AG09309 (cell line): ENCODE measurements at regions not wholly inside any gene's neighbourhood (a gene's known extent, or its start where the extent isn't known, plus 50 kb on each side); places are given as distances from the start of the nearest gene placed in this dataset.

Experiments
- DNase-seq: peaks from one replicate; pipeline ENCODE4 v3.0.0-alpha.2; 2010; ENCODE audit warnings: low read depth
- H3K4me3 ChIP-seq: 2 replicates; pipeline ENCODE4 v1.5.1; 2011; ENCODE audit warnings: mild to moderate bottlenecking, low read depth, low read length, moderate library complexity; ENCODE audit not compliant: control insufficient read depth
- TF ChIP-seq, protein P1 (sequence below): IDR thresholded peaks from 2 replicates; pipeline ENCODE4 v1.5.1; 2011; ENCODE audit warnings: mild to moderate bottlenecking, low read depth, low read length, inconsistent platforms; ENCODE audit not compliant: insufficient read depth, control insufficient read depth; ENCODE audit errors: missing control alignments

DNA sequence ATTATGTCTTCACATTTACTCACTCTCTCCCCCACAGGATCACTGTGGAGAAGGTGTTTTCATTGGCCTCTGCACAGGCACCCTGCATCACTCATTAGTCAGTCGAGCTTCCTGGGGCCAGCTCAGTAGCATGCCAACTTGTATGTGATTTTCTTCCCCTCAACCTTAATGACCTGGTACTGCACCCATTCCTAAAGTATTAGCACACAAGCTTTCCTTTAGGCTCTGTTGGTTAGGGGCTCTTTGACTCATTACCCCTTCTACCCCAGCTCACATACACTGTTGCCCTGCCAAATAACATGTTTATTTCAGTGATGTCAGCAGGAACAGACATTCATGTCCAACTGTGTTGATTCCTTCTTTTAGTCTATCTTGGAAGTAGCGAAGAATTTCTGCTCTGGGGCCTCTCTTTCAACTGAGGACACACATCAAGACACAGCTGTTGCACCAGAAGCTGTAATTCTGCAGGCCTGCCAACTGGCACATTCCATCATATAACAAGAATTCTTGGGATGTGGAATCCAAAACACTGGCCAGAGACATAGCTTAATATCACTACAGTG, 603.5 kb upstream of the ADAMTS5 start:
- TF ChIP-seq, protein P1, sequence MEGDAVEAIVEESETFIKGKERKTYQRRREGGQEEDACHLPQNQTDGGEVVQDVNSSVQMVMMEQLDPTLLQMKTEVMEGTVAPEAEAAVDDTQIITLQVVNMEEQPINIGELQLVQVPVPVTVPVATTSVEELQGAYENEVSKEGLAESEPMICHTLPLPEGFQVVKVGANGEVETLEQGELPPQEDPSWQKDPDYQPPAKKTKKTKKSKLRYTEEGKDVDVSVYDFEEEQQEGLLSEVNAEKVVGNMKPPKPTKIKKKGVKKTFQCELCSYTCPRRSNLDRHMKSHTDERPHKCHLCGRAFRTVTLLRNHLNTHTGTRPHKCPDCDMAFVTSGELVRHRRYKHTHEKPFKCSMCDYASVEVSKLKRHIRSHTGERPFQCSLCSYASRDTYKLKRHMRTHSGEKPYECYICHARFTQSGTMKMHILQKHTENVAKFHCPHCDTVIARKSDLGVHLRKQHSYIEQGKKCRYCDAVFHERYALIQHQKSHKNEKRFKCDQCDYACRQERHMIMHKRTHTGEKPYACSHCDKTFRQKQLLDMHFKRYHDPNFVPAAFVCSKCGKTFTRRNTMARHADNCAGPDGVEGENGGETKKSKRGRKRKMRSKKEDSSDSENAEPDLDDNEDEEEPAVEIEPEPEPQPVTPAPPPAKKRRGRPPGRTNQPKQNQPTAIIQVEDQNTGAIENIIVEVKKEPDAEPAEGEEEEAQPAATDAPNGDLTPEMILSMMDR = no peak
- no peak overlapping the region for H3K4me3 ChIP-seq
- peak; percentile 84 for DNase-seq

DNA sequence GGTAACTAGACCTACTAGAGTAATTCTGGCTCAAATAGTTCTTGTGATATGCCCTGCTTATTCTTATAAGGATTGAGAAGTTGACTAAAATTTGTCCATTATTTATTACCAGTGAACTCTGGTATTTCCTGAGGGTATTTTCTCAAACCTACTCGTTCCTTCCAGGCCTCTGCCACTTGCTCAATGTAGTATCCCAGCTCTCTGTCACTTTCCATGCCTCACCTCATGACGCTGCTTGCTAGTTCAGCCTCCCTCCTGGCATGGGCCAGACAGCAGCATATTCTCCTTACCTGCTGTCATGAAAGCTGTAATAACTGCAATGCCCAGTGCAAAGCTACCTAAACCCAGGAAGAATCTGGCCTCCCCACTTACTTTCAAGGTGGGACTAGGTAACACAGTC, 602.9 kb upstream of the ADAMTS5 start:
- H3K4me3 ChIP-seq = no peak overlapping the region
- TF ChIP-seq, protein P1 = no peak
- no peak for DNase-seq

DNA sequence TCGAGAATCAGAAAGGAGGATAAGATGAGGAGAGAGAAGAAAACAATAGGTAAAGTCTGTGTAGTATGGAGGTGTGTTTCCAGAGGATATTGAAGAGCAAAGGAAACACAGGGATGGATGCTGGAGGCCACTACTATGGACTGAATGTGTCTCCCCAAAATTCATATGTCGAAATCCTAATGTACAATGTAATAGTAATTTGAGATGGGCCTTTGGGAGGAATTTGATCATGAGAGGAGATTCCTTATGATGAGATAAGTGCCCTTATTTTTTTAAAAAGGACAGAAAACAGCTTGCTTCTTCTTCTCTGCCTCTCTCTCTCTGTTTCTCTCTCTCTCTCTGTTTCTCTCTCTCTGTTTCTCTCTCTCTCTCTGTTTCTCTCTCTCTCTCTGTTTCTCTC, 602.2 kb upstream of the ADAMTS5 start:
- TF ChIP-seq, protein P1 = no peak
- no peak for DNase-seq
- no peak overlapping the region for H3K4me3 ChIP-seq

DNA sequence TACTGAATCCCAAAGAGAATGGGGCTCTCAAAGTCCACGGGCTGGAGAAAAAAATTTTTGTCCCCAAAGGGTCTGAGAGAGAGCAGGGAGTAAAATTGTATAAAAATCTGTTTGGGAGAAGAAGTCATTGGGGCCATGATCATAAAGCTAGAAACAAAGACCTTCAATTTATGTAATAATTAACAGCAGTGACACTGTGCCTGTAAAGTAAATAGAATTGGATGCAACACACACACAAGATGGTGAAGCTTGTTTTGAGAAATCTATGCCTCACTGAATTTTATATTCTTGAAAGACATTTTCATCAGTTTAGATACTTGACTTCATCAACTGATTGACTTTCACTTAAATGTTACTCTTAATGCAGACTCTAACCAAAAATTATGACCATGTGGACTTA, 600.5 kb upstream of the ADAMTS5 start:
- TF ChIP-seq, protein P1 = no peak
- no peak for DNase-seq
- H3K4me3 ChIP-seq = no peak overlapping the region

DNA sequence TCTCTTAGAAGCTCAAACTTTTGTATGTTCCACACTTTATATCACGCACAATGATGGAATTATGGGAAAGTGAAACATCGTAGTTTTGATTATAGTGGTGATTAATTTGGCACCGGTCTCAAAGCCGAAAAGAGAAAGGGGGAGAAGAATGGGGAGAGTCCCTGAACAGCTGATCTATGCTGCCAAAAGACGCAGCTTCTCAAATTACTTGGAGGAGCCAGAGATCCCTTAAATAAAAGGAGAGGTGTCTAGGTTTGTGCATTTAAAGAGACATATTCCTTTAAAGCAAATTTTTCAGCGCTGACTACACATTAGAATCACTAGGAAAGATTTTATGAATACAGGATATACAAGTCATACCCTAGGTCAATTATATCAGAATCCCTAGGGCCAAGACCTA, 599.6 kb upstream of the ADAMTS5 start:
- no peak overlapping the region for H3K4me3 ChIP-seq
- no peak for DNase-seq
- TF ChIP-seq, protein P1 = no peak

DNA sequence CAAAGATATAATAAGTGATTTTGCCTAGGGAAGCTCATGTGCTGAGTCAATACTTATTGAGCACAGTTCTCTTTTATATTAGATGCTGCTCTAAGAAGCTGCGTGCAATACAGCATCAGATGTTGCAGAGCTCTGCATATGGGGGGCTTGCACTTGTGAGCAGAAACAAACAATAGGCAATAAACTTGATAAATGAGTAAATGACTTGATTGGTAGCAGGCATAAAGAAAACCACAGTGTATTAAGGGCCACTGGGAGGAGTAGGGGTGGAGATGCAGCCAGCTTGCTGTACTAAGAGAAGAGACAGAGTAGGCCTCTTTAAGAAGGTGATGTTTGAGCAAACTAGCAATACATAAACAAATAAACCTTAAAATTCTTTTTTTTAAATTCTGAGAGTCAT, 598.5 kb upstream of the ADAMTS5 start:
- no peak overlapping the region for H3K4me3 ChIP-seq
- DNase-seq = no peak
- TF ChIP-seq, protein P1 = no peak
